GM23338 (cell line): ENCODE measurements at regions not wholly inside any gene's neighbourhood (a gene's known extent, or its start where the extent isn't known, plus 50 kb on each side); places are given as distances from the start of the nearest gene placed in this dataset.

Experiments
- ATAC-seq: fragments of 200-7000 bp; cut with Tn5 transposase; 3 replicates; pipeline ENCODE4 v1.9.1; 2020
- DNase-seq: peaks from one replicate; pipeline ENCODE4 v3.0.0-alpha.2; 2015; ENCODE audit warnings: low spot score
- H2AFZ ChIP-seq: fragments of 200-600 bp; sonication (generic); 2 replicates; pipeline ENCODE4 v1.8.0; 2016; ENCODE audit warnings: antibody characterized with exemption, mild to moderate bottlenecking, moderate library complexity
- H3F3A ChIP-seq: fragments of 200-600 bp; sonication (generic); replicated peaks from 2 replicates; pipeline ENCODE4 v1.8.0; 2017; ENCODE audit warnings: antibody characterized with exemption, mixed run types, low read depth
- H3K27ac ChIP-seq: fragments of 200-600 bp; sonication (generic); 2 replicates; pipeline ENCODE4 v1.6.1; 2016; ENCODE audit warnings: low read depth
- H3K27me3 ChIP-seq: fragments of 200-600 bp; sonication (generic); 2 replicates; pipeline ENCODE4 v1.8.0; 2016; ENCODE audit warnings: mild to moderate bottlenecking, mixed run types, moderate library complexity; ENCODE audit not compliant: insufficient read depth
- H3K36me3 ChIP-seq: fragments of 200-600 bp; sonication (generic); 2 replicates; pipeline ENCODE4 v1.8.0; 2016; ENCODE audit warnings: mild to moderate bottlenecking; ENCODE audit not compliant: insufficient read depth
- H3K4me1 ChIP-seq: fragments of 200-600 bp; sonication (generic); 2 replicates; pipeline ENCODE4 v1.8.0; 2016; ENCODE audit warnings: mild to moderate bottlenecking, moderate library complexity; ENCODE audit not compliant: insufficient read depth
- H3K4me2 ChIP-seq: fragments of 200-600 bp; sonication (generic); 2 replicates; pipeline ENCODE4 v1.7.1; 2017; ENCODE audit warnings: mixed run types
- H3K4me3 ChIP-seq: fragments of 200-600 bp; sonication (generic); 2 replicates; pipeline ENCODE4 v1.6.1; 2016; ENCODE audit warnings: mixed run types
- H3K79me2 ChIP-seq: fragments of 200-600 bp; sonication (generic); replicated peaks from 2 replicates; pipeline ENCODE4 v1.8.0; 2017; ENCODE audit warnings: mild to moderate bottlenecking; ENCODE audit not compliant: insufficient read depth
- H3K9me2 ChIP-seq: fragments of 200-600 bp; sonication (generic); 2 replicates; pipeline ENCODE4 v1.8.0; 2017; ENCODE audit not compliant: insufficient read depth
- H4K20me1 ChIP-seq: fragments of 200-600 bp; sonication (generic); replicated peaks from 2 replicates; pipeline ENCODE4 v1.8.0; 2017; ENCODE audit warnings: mild to moderate bottlenecking; ENCODE audit not compliant: insufficient read depth
- H3K27ac Mint-ChIP-seq: 2 replicates; pipeline ENCODE4 v1.8.0; 2020; ENCODE audit warnings: inconsistent platforms, mild to moderate bottlenecking, moderate library complexity, mixed read lengths
- H3K27me3 Mint-ChIP-seq: 3 replicates; pipeline ENCODE4 v1.8.0; 2022; ENCODE audit warnings: low read depth, mild to moderate bottlenecking, moderate library complexity, mixed read lengths, inconsistent platforms; ENCODE audit not compliant: insufficient read depth, poor library complexity
- H3K36me3 Mint-ChIP-seq: 3 replicates; pipeline ENCODE4 v1.8.0; 2021; ENCODE audit warnings: low read depth, mild to moderate bottlenecking, inconsistent platforms, moderate library complexity, mixed read lengths
- H3K4me1 Mint-ChIP-seq: 3 replicates; pipeline ENCODE4 v1.8.0; 2020; ENCODE audit warnings: mild to moderate bottlenecking, inconsistent platforms, mixed read lengths
- H3K4me3 Mint-ChIP-seq: 3 replicates; pipeline ENCODE4 v1.8.0; 2021; ENCODE audit warnings: moderate library complexity, mild to moderate bottlenecking, inconsistent platforms, mixed read lengths
- H3K9me3 Mint-ChIP-seq: 3 replicates; pipeline ENCODE4 v1.8.0; 2020; ENCODE audit warnings: moderate library complexity, mild to moderate bottlenecking, inconsistent platforms, mixed read lengths
- CREB1 ChIP-seq: fragments of 250-450 bp; sonication (Bioruptor Pico); IDR thresholded peaks from 2 replicates; pipeline ENCODE4 v1.5.0; 2020; ENCODE audit warnings: low read depth, mild to moderate bottlenecking, moderate library complexity
- ETS1 ChIP-seq: IDR thresholded peaks from 2 replicates; pipeline ENCODE4 v1.6.1; 2016; ENCODE audit warnings: antibody characterized with exemption
- EZH2 ChIP-seq: fragments of 200-600 bp; sonication (generic); IDR thresholded peaks from one replicate; pipeline ENCODE4 v1.8.0; 2017; ENCODE audit warnings: antibody characterized with exemption, mild to moderate bottlenecking, low read depth; ENCODE audit not compliant: unreplicated experiment
- EZH2phosphoT487 ChIP-seq: fragments of 200-600 bp; sonication (generic); IDR thresholded peaks from one replicate; pipeline ENCODE4 v1.8.1; 2018; ENCODE audit warnings: antibody characterized with exemption; ENCODE audit not compliant: unreplicated experiment
- JUNB ChIP-seq: IDR thresholded peaks from one replicate; pipeline ENCODE4 v1.6.1; 2016; ENCODE audit warnings: antibody characterized with exemption; ENCODE audit not compliant: unreplicated experiment
- NANOG ChIP-seq: IDR thresholded peaks from 2 replicates; pipeline ENCODE4 v1.6.1; 2016; ENCODE audit warnings: antibody characterized with exemption, borderline replicate concordance
- POLR2AphosphoS5 ChIP-seq: IDR thresholded peaks from 2 replicates; pipeline ENCODE4 v1.6.1; 2016; ENCODE audit warnings: antibody characterized with exemption, low read depth
- STAT1 ChIP-seq: IDR thresholded peaks from one replicate; pipeline ENCODE4 v1.6.1; 2016; ENCODE audit warnings: antibody characterized with exemption; ENCODE audit not compliant: unreplicated experiment
- ZNF114 ChIP-seq: fragments of 250-450 bp; sonication (Bioruptor Pico); IDR thresholded peaks from 2 replicates; pipeline ENCODE4 v1.5.0; 2020; ENCODE audit warnings: mild to moderate bottlenecking, moderate library complexity
- ZNF331 ChIP-seq: fragments of 250-450 bp; sonication (Bioruptor Pico); IDR thresholded peaks from 2 replicates; pipeline ENCODE4 v1.5.0; 2020; ENCODE audit warnings: low read depth, mild to moderate bottlenecking, moderate library complexity
- TF ChIP-seq, protein P1 (sequence below): IDR thresholded peaks from one replicate; pipeline ENCODE4 v1.6.1; 2018; ENCODE audit warnings: antibody characterized with exemption; ENCODE audit not compliant: unreplicated experiment
- TF ChIP-seq, protein P2 (sequence below): fragments of 250-450 bp; sonication (Bioruptor Pico); IDR thresholded peaks from 2 replicates; pipeline ENCODE4 v1.5.0; 2020; ENCODE audit warnings: mild to moderate bottlenecking, moderate library complexity
- TF ChIP-seq, protein P3 (sequence below), 2 experiments: fragments of 200-600 bp in 1 of 2; sonication (generic) in 1 of 2; conservative IDR thresholded peaks; 2 replicates each; pipeline versions ENCODE4 v1.5.1 to v1.6.1; 2016 to 2017; ENCODE audit warnings: antibody characterized with exemption in 2 of 2, low read depth in 2 of 2, mild to moderate bottlenecking in 2 of 2, moderate library complexity in 1 of 2

- Mint-ChIP-seq H3K9me3 (no peaks in the 10 kb centered on the region), H3K4me1 (peaks cover 7% of the 10 kb centered on the region; the same call in 2 of the 3 replicates), H3K4me3 (no peak overlapping the region), H3K27ac (no peak overlapping the region), H3K27me3 (no peaks in the 10 kb centered on the region), H3K36me3 (no peaks in the 10 kb centered on the region)
- H3K4me2 ChIP-seq = no peak overlapping the region
- H3K79me2 ChIP-seq = no peaks in the 10 kb centered on the region
- no peak overlapping the region for H3K4me3 ChIP-seq
- ATAC-seq (no peak), DNase-seq (no peak)
- 0 out of 2 replicates have a peak, but pooled peaks cover 3% of the 10 kb centered on the region for H3K9me2 ChIP-seq
- H3K27ac ChIP-seq = no peak overlapping the region
- no peaks in the 10 kb centered on the region for H4K20me1 ChIP-seq
- TF ChIP-seq ZNF331 (CRISPR knock-in tag) = no peak
- TF ChIP-seq, protein P1, sequence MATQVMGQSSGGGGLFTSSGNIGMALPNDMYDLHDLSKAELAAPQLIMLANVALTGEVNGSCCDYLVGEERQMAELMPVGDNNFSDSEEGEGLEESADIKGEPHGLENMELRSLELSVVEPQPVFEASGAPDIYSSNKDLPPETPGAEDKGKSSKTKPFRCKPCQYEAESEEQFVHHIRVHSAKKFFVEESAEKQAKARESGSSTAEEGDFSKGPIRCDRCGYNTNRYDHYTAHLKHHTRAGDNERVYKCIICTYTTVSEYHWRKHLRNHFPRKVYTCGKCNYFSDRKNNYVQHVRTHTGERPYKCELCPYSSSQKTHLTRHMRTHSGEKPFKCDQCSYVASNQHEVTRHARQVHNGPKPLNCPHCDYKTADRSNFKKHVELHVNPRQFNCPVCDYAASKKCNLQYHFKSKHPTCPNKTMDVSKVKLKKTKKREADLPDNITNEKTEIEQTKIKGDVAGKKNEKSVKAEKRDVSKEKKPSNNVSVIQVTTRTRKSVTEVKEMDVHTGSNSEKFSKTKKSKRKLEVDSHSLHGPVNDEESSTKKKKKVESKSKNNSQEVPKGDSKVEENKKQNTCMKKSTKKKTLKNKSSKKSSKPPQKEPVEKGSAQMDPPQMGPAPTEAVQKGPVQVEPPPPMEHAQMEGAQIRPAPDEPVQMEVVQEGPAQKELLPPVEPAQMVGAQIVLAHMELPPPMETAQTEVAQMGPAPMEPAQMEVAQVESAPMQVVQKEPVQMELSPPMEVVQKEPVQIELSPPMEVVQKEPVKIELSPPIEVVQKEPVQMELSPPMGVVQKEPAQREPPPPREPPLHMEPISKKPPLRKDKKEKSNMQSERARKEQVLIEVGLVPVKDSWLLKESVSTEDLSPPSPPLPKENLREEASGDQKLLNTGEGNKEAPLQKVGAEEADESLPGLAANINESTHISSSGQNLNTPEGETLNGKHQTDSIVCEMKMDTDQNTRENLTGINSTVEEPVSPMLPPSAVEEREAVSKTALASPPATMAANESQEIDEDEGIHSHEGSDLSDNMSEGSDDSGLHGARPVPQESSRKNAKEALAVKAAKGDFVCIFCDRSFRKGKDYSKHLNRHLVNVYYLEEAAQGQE = no peak
- TF ChIP-seq JUNB = no peak
- no peak for TF ChIP-seq ETS1
- TF ChIP-seq POLR2AphosphoS5 = no peak
- TF ChIP-seq, protein P2, sequence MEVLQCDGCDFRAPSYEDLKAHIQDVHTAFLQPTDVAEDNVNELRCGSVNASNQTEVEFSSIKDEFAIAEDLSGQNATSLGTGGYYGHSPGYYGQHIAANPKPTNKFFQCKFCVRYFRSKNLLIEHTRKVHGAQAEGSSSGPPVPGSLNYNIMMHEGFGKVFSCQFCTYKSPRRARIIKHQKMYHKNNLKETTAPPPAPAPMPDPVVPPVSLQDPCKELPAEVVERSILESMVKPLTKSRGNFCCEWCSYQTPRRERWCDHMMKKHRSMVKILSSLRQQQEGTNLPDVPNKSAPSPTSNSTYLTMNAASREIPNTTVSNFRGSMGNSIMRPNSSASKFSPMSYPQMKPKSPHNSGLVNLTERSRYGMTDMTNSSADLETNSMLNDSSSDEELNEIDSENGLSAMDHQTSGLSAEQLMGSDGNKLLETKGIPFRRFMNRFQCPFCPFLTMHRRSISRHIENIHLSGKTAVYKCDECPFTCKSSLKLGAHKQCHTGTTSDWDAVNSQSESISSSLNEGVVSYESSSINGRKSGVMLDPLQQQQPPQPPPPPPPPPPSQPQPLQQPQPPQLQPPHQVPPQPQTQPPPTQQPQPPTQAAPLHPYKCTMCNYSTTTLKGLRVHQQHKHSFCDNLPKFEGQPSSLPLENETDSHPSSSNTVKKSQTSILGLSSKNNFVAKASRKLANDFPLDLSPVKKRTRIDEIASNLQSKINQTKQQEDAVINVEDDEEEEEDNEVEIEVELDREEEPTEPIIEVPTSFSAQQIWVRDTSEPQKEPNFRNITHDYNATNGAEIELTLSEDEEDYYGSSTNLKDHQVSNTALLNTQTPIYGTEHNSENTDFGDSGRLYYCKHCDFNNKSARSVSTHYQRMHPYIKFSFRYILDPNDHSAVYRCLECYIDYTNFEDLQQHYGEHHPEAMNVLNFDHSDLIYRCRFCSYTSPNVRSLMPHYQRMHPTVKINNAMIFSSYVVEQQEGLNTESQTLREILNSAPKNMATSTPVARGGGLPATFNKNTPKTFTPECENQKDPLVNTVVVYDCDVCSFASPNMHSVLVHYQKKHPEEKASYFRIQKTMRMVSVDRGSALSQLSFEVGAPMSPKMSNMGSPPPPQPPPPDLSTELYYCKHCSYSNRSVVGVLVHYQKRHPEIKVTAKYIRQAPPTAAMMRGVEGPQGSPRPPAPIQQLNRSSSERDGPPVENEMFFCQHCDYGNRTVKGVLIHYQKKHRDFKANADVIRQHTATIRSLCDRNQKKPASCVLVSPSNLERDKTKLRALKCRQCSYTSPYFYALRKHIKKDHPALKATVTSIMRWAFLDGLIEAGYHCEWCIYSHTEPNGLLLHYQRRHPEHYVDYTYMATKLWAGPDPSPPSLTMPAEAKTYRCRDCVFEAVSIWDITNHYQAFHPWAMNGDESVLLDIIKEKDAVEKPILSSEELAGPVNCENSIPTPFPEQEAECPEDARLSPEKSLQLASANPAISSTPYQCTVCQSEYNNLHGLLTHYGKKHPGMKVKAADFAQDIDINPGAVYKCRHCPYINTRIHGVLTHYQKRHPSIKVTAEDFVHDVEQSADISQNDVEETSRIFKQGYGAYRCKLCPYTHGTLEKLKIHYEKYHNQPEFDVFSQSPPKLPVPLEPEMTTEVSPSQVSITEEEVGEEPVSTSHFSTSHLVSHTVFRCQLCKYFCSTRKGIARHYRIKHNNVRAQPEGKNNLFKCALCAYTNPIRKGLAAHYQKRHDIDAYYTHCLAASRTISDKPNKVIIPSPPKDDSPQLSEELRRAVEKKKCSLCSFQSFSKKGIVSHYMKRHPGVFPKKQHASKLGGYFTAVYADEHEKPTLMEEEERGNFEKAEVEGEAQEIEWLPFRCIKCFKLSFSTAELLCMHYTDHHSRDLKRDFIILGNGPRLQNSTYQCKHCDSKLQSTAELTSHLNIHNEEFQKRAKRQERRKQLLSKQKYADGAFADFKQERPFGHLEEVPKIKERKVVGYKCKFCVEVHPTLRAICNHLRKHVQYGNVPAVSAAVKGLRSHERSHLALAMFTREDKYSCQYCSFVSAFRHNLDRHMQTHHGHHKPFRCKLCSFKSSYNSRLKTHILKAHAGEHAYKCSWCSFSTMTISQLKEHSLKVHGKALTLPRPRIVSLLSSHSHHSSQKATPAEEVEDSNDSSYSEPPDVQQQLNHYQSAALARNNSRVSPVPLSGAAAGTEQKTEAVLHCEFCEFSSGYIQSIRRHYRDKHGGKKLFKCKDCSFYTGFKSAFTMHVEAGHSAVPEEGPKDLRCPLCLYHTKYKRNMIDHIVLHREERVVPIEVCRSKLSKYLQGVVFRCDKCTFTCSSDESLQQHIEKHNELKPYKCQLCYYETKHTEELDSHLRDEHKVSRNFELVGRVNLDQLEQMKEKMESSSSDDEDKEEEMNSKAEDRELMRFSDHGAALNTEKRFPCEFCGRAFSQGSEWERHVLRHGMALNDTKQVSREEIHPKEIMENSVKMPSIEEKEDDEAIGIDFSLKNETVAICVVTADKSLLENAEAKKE (CRISPR knock-in tag) = no peak
- no peak for TF ChIP-seq CREB1 (CRISPR knock-in tag)
- TF ChIP-seq EZH2 = no peak
- TF ChIP-seq EZH2phosphoT487 = no peak
- TF ChIP-seq, protein P3, sequence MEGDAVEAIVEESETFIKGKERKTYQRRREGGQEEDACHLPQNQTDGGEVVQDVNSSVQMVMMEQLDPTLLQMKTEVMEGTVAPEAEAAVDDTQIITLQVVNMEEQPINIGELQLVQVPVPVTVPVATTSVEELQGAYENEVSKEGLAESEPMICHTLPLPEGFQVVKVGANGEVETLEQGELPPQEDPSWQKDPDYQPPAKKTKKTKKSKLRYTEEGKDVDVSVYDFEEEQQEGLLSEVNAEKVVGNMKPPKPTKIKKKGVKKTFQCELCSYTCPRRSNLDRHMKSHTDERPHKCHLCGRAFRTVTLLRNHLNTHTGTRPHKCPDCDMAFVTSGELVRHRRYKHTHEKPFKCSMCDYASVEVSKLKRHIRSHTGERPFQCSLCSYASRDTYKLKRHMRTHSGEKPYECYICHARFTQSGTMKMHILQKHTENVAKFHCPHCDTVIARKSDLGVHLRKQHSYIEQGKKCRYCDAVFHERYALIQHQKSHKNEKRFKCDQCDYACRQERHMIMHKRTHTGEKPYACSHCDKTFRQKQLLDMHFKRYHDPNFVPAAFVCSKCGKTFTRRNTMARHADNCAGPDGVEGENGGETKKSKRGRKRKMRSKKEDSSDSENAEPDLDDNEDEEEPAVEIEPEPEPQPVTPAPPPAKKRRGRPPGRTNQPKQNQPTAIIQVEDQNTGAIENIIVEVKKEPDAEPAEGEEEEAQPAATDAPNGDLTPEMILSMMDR (conservative IDR thresholded peaks at IDR 0.05; ENCODE audit: low read depth in 2 of 2) = no peak
- no peak for TF ChIP-seq STAT1
- TF ChIP-seq NANOG = no peak
- no peak for TF ChIP-seq ZNF114 (CRISPR knock-in tag)
- no peaks in the 10 kb centered on the region for H3K27me3 ChIP-seq
- H2AFZ ChIP-seq = no peak overlapping the region
- H3F3A ChIP-seq = no peaks in the 10 kb centered on the region
- H3K4me1 ChIP-seq = no peaks in the 10 kb centered on the region
- H3K36me3 ChIP-seq = no peaks in the 10 kb centered on the region
Observed at GRCh38 chr2:41703123-41703522, 344.7 kb upstream of the PKDCC start.
